Esophagus muscularis mucosa (tissue), 4 donors: ENCODE measurements at regions not wholly inside any gene's neighbourhood (a gene's known extent, or its start where the extent isn't known, plus 50 kb on each side); places are given as distances from the start of the nearest gene placed in this dataset.

Experiments
- DNase-seq: peaks from one replicate; pipeline ENCODE4 v3.0.0-alpha.2; 2017; ENCODE audit errors: extremely low spot score
- H3K27ac ChIP-seq, 4 donors: fragments of 200-600 bp; sonication (generic); replicated peaks in 1 of 4; 1 replicate in 3 of 4; 2 replicates in 1 of 4; pipeline ENCODE4 v1.5.1; 2016 to 2019; ENCODE audit warnings: mild to moderate bottlenecking in 1 of 4
- H3K27me3 ChIP-seq, 4 donors: fragments of 200-600 bp; sonication (generic); one replicate each; pipeline versions ENCODE4 v1.5.1 to v1.6.0; 2016 to 2019
- H3K36me3 ChIP-seq, 4 donors: fragments of 200-600 bp; sonication (generic); one replicate each; pipeline ENCODE4 v1.5.1; 2016 to 2019
- H3K4me1 ChIP-seq, 4 donors: fragments of 200-600 bp; sonication (generic); one replicate each; pipeline ENCODE4 v1.5.1; 2016 to 2019
- H3K4me3 ChIP-seq, 4 donors: fragments of 200-600 bp; sonication (generic); 1 replicate in 2 of 4; 2 replicates in 2 of 4; pipeline ENCODE4 v1.5.1; 2016 to 2019; ENCODE audit warnings: mild to moderate bottlenecking in 4 of 4, moderate library complexity in 1 of 4
- H3K9me3 ChIP-seq, 4 donors: fragments of 200-600 bp; sonication (generic); 1 replicate in 3 of 4; 2 replicates in 1 of 4; pipeline ENCODE4 v1.5.1; 2016 to 2019
- EP300 ChIP-seq: sonication (generic); formaldehyde crosslinking; IDR thresholded peaks from one replicate; pipeline ENCODE4 v1.6.1; 2017; ENCODE audit warnings: antibody characterized with exemption
- POLR2A ChIP-seq: fragments of 450-650 bp; IDR thresholded peaks from one replicate; pipeline ENCODE4 v1.6.1; 2017; ENCODE audit warnings: antibody characterized with exemption, moderate library complexity, mild to moderate bottlenecking, low read depth
- POLR2AphosphoS5 ChIP-seq, 2 donors: sonication (generic); formaldehyde crosslinking; IDR thresholded peaks; one replicate each; pipeline ENCODE4 v1.6.1; 2017; ENCODE audit warnings: antibody characterized with exemption in 2 of 2
- WGBS: methylation state at CpG from one replicate; pipeline ENCODE4 v1.1.5; 2018; 5-methylcytosine and 5-hydroxymethylcytosine counted together
- intact Hi-C: fragments of 100-400 bp; cut with DNase I; formaldehyde crosslinking; loops from one replicate; pipeline ENCODE4 v1.15.1; 2023
- TF ChIP-seq, protein P1 (sequence below), 3 experiments: fragments of 200-600 bp in 2 of 3; fragments of 450-650 bp in 1 of 3; sonication (generic) in 2 of 3; IDR thresholded peaks; one replicate each; pipeline ENCODE4 v1.5.1; 2017 to 2019; ENCODE audit warnings: antibody characterized with exemption in 3 of 3, mild to moderate bottlenecking in 2 of 3, moderate library complexity in 1 of 3

DNA sequence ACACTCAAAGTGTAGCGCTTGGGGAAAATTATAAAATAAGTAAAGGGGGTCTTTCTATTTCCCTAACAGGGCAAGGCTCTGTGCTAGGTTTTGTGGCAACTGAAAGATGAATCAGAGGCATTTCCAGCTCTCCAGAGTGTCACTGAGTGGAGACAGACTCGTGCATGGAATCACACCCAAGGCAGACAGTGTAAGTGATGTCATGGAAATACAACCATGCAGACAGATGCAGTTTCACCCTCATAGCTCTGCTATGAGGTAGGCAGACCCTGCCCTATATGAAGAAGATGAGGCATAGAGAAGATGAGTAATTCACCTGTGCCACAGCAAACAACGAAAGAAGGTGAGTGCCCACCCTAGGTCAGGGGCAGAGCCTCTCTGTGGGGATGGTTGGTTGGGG lies 57.2 kb upstream of the PITRM1 start:
- DNase-seq, result no peak
- no peaks in the 10 kb centered on the region for H3K27me3 ChIP-seq
- no peak overlapping the region for H3K27ac ChIP-seq
- intact Hi-C loops, result no loop called here
- H3K9me3 ChIP-seq, result no peaks in the 10 kb centered on the region
- peaks cover 13 to 31% (median 21%) of the 10 kb centered on the region in 4 donors for H3K4me1 ChIP-seq
- H3K4me3 ChIP-seq, result no peak overlapping the region
- H3K36me3 ChIP-seq, result no peaks in the 10 kb centered on the region
- WGBS, result 87% methylated on average over 3 of the region's 3 CpGs
- TF ChIP-seq POLR2AphosphoS5 (IDR thresholded peaks at IDR 0.05) (no peak), POLR2A (no peak), EP300 (no peak)
- TF ChIP-seq, protein P1, sequence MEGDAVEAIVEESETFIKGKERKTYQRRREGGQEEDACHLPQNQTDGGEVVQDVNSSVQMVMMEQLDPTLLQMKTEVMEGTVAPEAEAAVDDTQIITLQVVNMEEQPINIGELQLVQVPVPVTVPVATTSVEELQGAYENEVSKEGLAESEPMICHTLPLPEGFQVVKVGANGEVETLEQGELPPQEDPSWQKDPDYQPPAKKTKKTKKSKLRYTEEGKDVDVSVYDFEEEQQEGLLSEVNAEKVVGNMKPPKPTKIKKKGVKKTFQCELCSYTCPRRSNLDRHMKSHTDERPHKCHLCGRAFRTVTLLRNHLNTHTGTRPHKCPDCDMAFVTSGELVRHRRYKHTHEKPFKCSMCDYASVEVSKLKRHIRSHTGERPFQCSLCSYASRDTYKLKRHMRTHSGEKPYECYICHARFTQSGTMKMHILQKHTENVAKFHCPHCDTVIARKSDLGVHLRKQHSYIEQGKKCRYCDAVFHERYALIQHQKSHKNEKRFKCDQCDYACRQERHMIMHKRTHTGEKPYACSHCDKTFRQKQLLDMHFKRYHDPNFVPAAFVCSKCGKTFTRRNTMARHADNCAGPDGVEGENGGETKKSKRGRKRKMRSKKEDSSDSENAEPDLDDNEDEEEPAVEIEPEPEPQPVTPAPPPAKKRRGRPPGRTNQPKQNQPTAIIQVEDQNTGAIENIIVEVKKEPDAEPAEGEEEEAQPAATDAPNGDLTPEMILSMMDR (IDR thresholded peaks at IDR 0.05), result no peak

- no peak for TF ChIP-seq EP300
- TF ChIP-seq, protein P1 (IDR thresholded peaks at IDR 0.05), result no peak
- TF ChIP-seq POLR2A, result no peak
- no peak for TF ChIP-seq POLR2AphosphoS5 (IDR thresholded peaks at IDR 0.05)
Measured at GRCh38 chr10:3228629-3228945, 56.0 kb upstream of the PITRM1 start.

DNA sequence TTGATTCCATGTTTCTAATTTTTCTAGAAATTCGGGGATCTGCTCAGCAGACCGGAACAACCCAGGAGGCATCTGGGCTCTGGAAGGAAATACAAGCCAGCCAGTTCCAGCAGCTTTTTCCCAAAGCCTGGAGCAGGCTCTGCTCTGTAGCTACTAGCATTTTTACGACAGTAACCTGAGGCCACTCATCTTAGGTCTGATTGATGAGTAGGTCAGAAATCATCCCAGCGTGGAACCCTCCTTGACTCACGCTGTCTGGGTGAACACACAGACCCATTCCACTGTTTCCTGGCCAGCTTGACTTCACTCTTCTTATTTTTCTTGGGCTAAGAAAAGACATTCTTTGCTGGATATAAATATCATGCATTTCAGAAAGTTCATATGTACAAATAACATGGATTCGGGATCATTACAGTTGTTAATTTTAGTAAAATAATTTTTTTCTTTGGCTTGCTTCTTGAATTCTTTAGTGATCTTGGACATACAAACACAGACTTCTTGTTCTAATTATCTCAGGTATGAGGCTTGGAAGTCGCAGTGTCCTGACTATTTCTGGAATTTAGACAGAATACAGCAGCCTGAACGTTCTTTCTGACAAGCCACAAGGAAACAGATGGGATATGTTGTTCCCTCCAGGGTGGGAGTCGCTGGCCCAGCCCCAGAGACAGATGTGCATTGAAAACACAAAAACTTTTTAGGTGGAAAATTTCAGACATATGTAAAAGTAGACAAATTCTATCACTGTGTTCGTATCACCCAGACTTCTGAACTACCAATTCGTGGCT lies 54.6 kb upstream of the PITRM1 start:
- H3K9me3 ChIP-seq, result no peaks in the 10 kb centered on the region
- TF ChIP-seq, protein P1 (IDR thresholded peaks at IDR 0.05), result no peak
- TF ChIP-seq POLR2A (no peak), POLR2AphosphoS5 (IDR thresholded peaks at IDR 0.05) (no peak), EP300 (no peak)
- H3K4me1 ChIP-seq, result peaks cover 13 to 36% (median 28%) of the 10 kb centered on the region in 4 donors
- H3K27ac ChIP-seq, result peak overlapping the region; percentile 48 to 61 (median 48)
- H3K4me3 ChIP-seq, result no peak overlapping the region
- DNase-seq, result no peak
- H3K36me3 ChIP-seq, result no peaks in the 10 kb centered on the region
- H3K27me3 ChIP-seq, result no peaks in the 10 kb centered on the region
- WGBS, result 37% methylated on average over 11 of the region's 11 CpGs
- intact Hi-C loops, result no loop called here

More at GRCh38 chr10:3228629-3228945, 56.0 kb upstream of the PITRM1 start:
- Histone ChIP-seq H3K27ac (no peak overlapping the region), H3K9me3 (no peaks in the 10 kb centered on the region), H3K27me3 (no peaks in the 10 kb centered on the region), H3K36me3 (no peaks in the 10 kb centered on the region), H3K4me1 (peaks cover 13 to 31% (median 21%) of the 10 kb centered on the region in 4 donors), H3K4me3 (no peak overlapping the region)
- WGBS, result 86% methylated on average over 4 of the region's 10 CpGs
- intact Hi-C loops, result no loop called here
- no peak for DNase-seq

DNA sequence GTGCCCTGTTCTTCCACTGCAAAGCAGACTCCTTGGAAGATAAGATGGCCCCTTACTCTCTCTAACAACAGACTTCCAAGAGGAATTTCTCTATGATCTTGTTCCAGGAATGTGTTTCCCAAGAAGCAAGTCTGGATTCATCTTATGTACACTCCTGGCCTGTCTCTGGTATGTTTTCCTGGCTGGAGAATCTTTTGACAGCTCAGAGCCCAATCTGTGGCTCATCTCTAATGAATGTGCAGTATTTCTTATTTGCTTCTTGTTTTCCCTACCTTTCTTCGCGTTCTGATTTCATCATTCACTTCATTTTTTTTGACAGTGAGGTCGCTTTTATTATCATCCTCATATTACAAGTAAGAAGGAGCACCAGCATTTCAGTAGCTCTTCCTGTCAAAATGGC lies 53.0 kb upstream of the PITRM1 start:
- Histone ChIP-seq H3K27ac (peak overlapping the region in 1 of 4 donors; percentile 34), H3K9me3 (no peaks in the 10 kb centered on the region), H3K27me3 (no peaks in the 10 kb centered on the region), H3K4me1 (peaks cover 13 to 36% (median 29%) of the 10 kb centered on the region in 4 donors), H3K36me3 (no peaks in the 10 kb centered on the region), H3K4me3 (no peak overlapping the region)
- DNase-seq, result no peak
- intact Hi-C loops, result no loop called here
- no peak for TF ChIP-seq EP300
- TF ChIP-seq POLR2AphosphoS5 (IDR thresholded peaks at IDR 0.05), result no peak
- TF ChIP-seq, protein P1 (IDR thresholded peaks at IDR 0.05), result no peak
- no peak for TF ChIP-seq POLR2A
- 57% methylated on average over 3 of the region's 3 CpGs for WGBS
